ENCODE measurements at regions not wholly inside any gene's neighbourhood (a gene's known extent, or its start where the extent isn't known, plus 50 kb on each side); places are given as distances from the start of the nearest gene placed in this dataset.

GRCh38 chr2:236768393-236769140, 198.9 kb downstream of the ACKR3 start:
- no peak overlapping the region for H3K4me3 ChIP-seq (ENCODE audit: low read length)
- H3K27ac ChIP-seq (ENCODE audit: low read length): no peak overlapping the region
- no peak overlapping the region for H2AFZ ChIP-seq (ENCODE audit: low read depth, low read length)
- H4K20me1 ChIP-seq (ENCODE audit: insufficient read depth): no peaks in the 10 kb centered on the region
- H3K27me3 ChIP-seq (ENCODE audit: insufficient read depth, low read depth, low read length): no peaks in the 10 kb centered on the region
- no peak for TF ChIP-seq EZH2 (IDR thresholded peaks at IDR 0.05; ENCODE audit: borderline replicate concordance, insufficient read depth, low read length, poor library complexity, severe bottlenecking)
- TF ChIP-seq MXI1 (conservative IDR thresholded peaks at IDR 0.05; ENCODE audit: poor library complexity, severe bottlenecking): no peak
- no peak for TF ChIP-seq EP300 (conservative IDR thresholded peaks at IDR 0.05; ENCODE audit: poor library complexity, severe bottlenecking)
- TF ChIP-seq POLR2AphosphoS5 (IDR thresholded peaks at IDR 0.05): no peak
- TF ChIP-seq REST (IDR thresholded peaks at IDR 0.05; ENCODE audit: borderline replicate concordance): no peak
- no peak for TF ChIP-seq CTCF (IDR thresholded peaks at IDR 0.05; ENCODE audit: poor library complexity, severe bottlenecking)
- no peak for TF ChIP-seq RAD21 (conservative IDR thresholded peaks at IDR 0.05)
- no peak for TF ChIP-seq SMC3 (conservative IDR thresholded peaks at IDR 0.05; ENCODE audit: poor library complexity)
- TF ChIP-seq TAF1 (IDR thresholded peaks at IDR 0.05; ENCODE audit: low read depth): no peak
- no peak overlapping the region for H3K9ac ChIP-seq (ENCODE audit: low read length)
- no peaks in the 10 kb centered on the region for H3F3A ChIP-seq (ENCODE audit: insufficient read depth, low read length, poor library complexity, severe bottlenecking)
- H3K9me2 ChIP-seq (ENCODE audit: insufficient read depth, low read length): no peaks in the 10 kb centered on the region
- no peaks in the 10 kb centered on the region for H3K9me3 ChIP-seq (ENCODE audit: low read length)
- no peaks in the 10 kb centered on the region for H3K79me2 ChIP-seq (replicated peaks; ENCODE audit: insufficient read depth, low read length)
- no peaks in the 10 kb centered on the region for H3K36me3 ChIP-seq (ENCODE audit: insufficient read depth, low read length)
- no peak overlapping the region for H3K4me2 ChIP-seq (ENCODE audit: low read length)

GRCh38 chr2:236769981-236770671, 200.5 kb downstream of the ACKR3 start:
- TF ChIP-seq POLR2AphosphoS5 (IDR thresholded peaks at IDR 0.05): no peak
- TF ChIP-seq TAF1 (IDR thresholded peaks at IDR 0.05; ENCODE audit: low read depth): no peak
- TF ChIP-seq MXI1 (conservative IDR thresholded peaks at IDR 0.05; ENCODE audit: poor library complexity, severe bottlenecking): no peak
- TF ChIP-seq SMC3 (conservative IDR thresholded peaks at IDR 0.05; ENCODE audit: poor library complexity): no peak
- no peak for TF ChIP-seq EP300 (conservative IDR thresholded peaks at IDR 0.05; ENCODE audit: poor library complexity, severe bottlenecking)
- no peak for TF ChIP-seq REST (IDR thresholded peaks at IDR 0.05; ENCODE audit: borderline replicate concordance)
- no peak for TF ChIP-seq EZH2 (IDR thresholded peaks at IDR 0.05; ENCODE audit: borderline replicate concordance, insufficient read depth, low read length, poor library complexity, severe bottlenecking)
- TF ChIP-seq CTCF (IDR thresholded peaks at IDR 0.05; ENCODE audit: poor library complexity, severe bottlenecking): no peak
- TF ChIP-seq RAD21 (conservative IDR thresholded peaks at IDR 0.05): no peak
- Histone ChIP-seq H3K4me2 (ENCODE audit: low read length) (no peak overlapping the region), H3F3A (ENCODE audit: insufficient read depth, low read length, poor library complexity, severe bottlenecking) (no peaks in the 10 kb centered on the region), H3K79me2 (replicated peaks; ENCODE audit: insufficient read depth, low read length) (no peaks in the 10 kb centered on the region), H2AFZ (ENCODE audit: low read depth, low read length) (no peak overlapping the region), H4K20me1 (ENCODE audit: insufficient read depth) (no peaks in the 10 kb centered on the region), H3K9ac (ENCODE audit: low read length) (no peak overlapping the region), H3K27ac (ENCODE audit: low read length) (no peak overlapping the region), H3K36me3 (ENCODE audit: insufficient read depth, low read length) (no peaks in the 10 kb centered on the region), H3K27me3 (ENCODE audit: insufficient read depth, low read depth, low read length) (no peaks in the 10 kb centered on the region), H3K9me3 (ENCODE audit: low read length) (no peaks in the 10 kb centered on the region), H3K4me3 (ENCODE audit: low read length) (no peak overlapping the region), H3K9me2 (ENCODE audit: insufficient read depth, low read length) (no peaks in the 10 kb centered on the region)

Data from neural cell (in vitro differentiated cells).